Right renal pelvis (tissue), 4 donors: ENCODE measurements at regions not wholly inside any gene's neighbourhood (a gene's known extent, or its start where the extent isn't known, plus 50 kb on each side); places are given as distances from the start of the nearest gene placed in this dataset.
"Not testable (repeated sequence)": the region's sequence is repeated elsewhere in the genome, so short reads cannot be mapped to it uniquely, and the experiment has no call there.

ENCODE experiments used
- DNase-seq, 4 donors: peaks; one replicate each; pipeline ENCODE4 v3.0.0-alpha.2; 2013; ENCODE audit warnings: low read depth in 4 of 4, low spot score in 3 of 4, missing footprints in 1 of 4

- DNase-seq = no peak
Measured at GRCh38 chr10:111261081-111261615, 184.3 kb downstream of the ADRA2A start.

- no peak for DNase-seq
Measured at GRCh38 chr10:111265341-111265740, 188.5 kb downstream of the ADRA2A start.

- DNase-seq = no peak
Measured at GRCh38 chr10:111266165-111266564, 189.3 kb downstream of the ADRA2A start.

GRCh38 chr10:111267673-111268072, 190.8 kb downstream of the ADRA2A start:
- DNase-seq = no peak

- no peak for DNase-seq
Measured at GRCh38 chr10:111273235-111273634, 196.4 kb downstream of the ADRA2A start.

GRCh38 chr10:111273635-111274034, 196.8 kb downstream of the ADRA2A start:
- DNase-seq = no peak

GRCh38 chr10:111275091-111275490, 198.3 kb downstream of the ADRA2A start:
- no peak for DNase-seq

GRCh38 chr10:111277661-111278060, 200.8 kb downstream of the ADRA2A start:
- no peak for DNase-seq

- no peak for DNase-seq
Measured at GRCh38 chr10:111278266-111278665, 201.4 kb downstream of the ADRA2A start.

- peak in 3 of 4 donors; percentile 10 to 27 (median 20) for DNase-seq
Measured at GRCh38 chr10:111281516-111281915, 204.7 kb downstream of the ADRA2A start.

GRCh38 chr10:111289461-111289860, 212.6 kb downstream of the ADRA2A start:
- DNase-seq = no peak

GRCh38 chr10:111290649-111291048, 213.8 kb downstream of the ADRA2A start:
- no peak for DNase-seq

- DNase-seq = no peak
Measured at GRCh38 chr10:111295788-111296187, 219.0 kb downstream of the ADRA2A start.

- DNase-seq = no peak
Measured at GRCh38 chr10:111297351-111297848, 220.6 kb downstream of the ADRA2A start.

GRCh38 chr10:111298031-111298430, 221.2 kb downstream of the ADRA2A start:
- no peak for DNase-seq

GRCh38 chr10:111299037-111299436, 222.2 kb downstream of the ADRA2A start:
- no peak for DNase-seq

- DNase-seq = no peak
Measured at GRCh38 chr10:111303887-111304286, 227.1 kb downstream of the ADRA2A start.

GRCh38 chr10:111316722-111317212, 239.9 kb downstream of the ADRA2A start:
- peak in 3 of 4 donors; percentile 7 to 40 (median 31) for DNase-seq

- DNase-seq = no peak
Measured at GRCh38 chr10:111319866-111320265, 243.0 kb downstream of the ADRA2A start.

GRCh38 chr10:111323389-111323966, 246.6 kb downstream of the ADRA2A start:
- DNase-seq = no peak

GRCh38 chr10:111332174-111332573, 255.3 kb downstream of the ADRA2A start:
- not testable (repeated sequence) for DNase-seq

- no peak for DNase-seq
Measured at GRCh38 chr10:111335826-111336225, 259.0 kb downstream of the ADRA2A start.
